GM21786 (cell line): ENCODE measurements at regions not wholly inside any gene's neighbourhood (a gene's known extent, or its start where the extent isn't known, plus 50 kb on each side); places are given as distances from the start of the nearest gene placed in this dataset.
"Not testable (repeated sequence)": the region's sequence is repeated elsewhere in the genome, so short reads cannot be mapped to it uniquely, and the experiment has no call there.

Experiments
- ATAC-seq: cut with Tn5 transposase; IDR thresholded peaks from one replicate; pipeline ENCODE4 v1.9.1; 2021; ENCODE audit not compliant: unreplicated experiment

DNA sequence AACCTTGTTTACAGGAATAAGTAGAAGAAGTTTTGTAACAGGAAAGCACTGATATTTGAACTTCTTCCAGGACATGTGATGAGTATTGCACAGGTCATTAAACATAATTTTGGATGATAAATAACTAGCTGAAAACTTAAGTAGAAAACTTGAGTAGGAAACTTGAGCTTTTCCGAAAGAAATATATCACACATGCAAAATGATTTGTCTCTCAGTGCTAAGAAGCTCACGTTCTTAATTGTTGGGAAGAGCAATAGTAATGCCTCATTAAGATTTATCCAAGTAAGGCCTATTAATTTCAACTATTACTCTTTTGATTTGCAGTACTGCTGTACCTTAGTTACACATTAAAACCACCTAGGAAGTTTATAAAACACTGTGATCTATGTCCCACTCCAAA lies 1921.9 kb upstream of the LRRTM1 start:
- no peak for ATAC-seq

DNA sequence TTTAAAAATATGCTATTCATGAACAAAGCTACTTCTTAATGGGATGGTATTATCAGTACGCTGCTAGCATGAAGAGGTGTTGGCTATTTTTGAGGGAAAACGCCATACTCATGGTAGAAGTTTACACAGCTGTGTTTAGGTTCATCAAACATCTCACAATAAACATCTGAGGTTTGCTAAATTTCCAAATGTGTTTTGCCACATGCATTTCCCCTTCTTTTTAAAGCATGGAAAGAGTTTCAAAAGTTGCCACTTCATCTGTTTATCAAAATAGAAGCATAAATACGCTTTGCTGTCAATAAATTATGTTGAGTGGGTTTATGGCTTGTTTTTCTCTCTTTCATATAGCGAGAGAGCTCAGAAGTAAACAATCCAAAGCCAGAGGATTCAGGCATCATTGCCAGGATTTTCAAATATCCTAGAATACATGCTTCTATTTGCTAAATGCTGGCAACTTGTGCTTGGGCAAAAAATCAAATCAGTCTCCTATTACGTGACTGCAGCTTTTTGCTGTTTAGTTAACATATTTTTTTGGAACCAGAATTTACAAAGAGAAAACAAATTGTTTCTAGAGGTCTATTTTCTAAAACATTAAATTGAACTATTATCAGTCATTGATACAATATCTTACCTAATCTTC lies 1919.9 kb upstream of the LRRTM1 start:
- ATAC-seq, result no peak

DNA sequence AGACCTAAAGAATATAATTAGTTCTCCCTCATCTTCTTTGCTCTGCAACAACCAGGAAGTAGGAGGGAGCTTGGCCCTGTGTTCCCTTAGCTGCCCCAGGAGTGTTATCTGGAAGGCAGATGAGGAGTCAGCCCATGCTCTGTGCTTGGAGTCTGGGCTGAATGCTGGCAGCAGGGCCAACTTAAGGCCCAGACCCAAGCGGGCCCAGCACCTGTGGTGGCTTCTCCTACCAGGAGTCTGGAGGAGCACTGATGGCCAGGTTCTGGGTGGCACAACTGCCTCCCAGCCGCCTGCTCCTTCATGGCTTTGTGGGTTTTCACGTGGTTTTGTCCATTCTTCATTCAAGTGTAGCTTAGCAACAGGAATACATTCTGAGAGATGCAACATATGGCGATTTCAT lies 1910.7 kb upstream of the LRRTM1 start:
- ATAC-seq, result no peak

DNA sequence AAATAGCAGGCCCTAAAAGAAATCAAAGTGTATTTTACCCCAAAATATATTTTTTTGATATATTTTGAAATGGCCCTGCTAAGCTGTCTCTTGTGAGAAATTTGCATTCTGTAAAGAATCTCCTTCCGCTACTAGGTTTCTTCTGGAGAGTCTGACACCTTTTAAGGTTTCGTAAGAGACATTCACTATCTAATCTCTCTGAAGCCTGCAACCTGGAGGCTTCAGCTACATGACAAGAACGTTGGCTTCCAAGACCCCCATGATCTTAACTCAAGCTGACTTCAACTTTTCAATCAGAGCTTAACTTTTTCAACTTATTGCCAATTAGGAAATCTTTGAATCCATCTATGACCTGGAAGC lies 1894.9 kb upstream of the LRRTM1 start:
- no peak for ATAC-seq

DNA sequence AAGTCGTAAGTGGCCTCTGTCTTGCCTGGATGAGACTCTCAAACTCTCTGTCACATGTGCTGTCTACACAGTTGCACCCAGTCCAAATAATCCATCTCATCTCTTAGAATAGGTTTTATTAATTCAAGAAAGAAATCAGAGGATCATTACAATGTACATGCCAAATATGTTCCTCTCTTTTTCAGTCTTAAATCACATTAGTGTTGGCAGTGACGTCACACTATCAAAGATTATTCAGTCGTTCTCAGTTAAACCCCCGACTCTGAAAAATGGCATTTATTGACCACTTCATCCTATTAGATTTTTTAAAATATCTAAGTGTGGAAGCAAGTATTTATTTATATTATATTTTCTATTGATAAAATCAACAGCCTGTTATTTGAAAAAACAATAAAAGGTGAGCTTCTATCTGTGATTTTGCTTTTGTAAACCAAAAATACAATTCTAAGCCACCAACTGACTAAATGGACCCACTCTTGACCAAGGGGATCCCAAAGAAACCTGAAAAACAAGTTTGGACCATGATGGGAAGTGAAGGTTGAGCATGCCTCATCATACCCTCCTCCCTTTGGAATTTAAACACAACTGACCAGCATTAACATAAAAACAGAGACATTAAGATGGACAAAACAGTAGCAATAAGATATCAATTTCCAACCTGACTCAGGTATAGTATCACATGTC lies 1894.4 kb upstream of the LRRTM1 start:
- ATAC-seq, result no peak

DNA sequence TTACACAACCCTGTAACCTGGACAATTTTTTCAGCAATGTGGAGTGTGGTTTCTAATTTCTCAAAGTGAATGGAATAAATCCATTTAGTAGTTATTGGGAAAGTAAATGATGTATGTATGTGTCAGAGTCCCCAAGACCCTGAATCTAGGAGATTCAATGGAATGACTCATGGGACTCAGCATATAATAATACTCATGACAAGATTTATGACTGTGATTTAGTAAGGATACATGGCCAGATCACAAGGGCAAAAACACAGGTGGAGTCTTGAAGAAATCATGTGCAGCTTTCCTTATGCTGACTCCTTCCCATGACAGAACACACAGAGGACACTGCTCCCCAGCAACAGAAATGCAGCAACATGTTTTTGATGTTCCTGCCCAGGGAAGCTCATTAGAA lies 1877.7 kb upstream of the LRRTM1 start:
- ATAC-seq, result no peak

DNA sequence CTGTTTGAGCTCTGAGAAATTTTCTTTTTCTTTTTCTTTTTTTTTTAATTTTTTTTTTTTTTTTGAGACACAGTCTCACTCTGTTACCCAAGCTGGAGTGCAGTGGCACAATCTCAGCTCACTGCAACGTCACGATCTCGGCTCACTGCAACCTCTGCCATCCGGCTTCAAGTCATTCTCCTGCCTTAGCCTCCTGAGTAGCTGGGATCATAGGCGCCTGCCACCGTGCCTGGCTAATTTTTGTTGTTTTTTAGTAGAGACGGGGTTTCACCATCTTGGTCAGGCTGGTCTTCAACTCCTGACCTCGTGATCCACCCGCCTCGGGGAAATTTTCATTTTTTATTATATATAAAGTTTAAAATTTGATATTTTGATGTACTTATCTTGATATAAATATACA lies 1870.7 kb upstream of the LRRTM1 start:
- not testable (repeated sequence) for ATAC-seq

DNA sequence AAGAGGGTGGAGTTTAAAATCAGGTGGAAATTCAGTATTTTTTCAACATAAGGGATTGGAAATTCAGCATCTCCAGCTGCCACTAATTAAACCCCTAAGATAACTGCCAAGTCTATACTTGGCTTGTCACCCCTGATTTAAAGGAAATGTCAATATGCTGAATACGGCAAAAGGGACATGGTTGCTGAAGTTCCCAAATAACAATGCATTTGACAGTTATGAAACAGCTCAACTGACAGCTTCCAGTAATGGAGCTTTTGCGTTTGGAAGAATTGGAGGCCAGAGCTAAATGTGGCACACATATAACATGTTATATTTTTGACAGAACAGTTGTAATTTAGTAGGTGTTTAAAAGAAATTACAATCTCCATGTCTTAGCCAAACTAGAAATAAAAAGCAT lies 1867.9 kb upstream of the LRRTM1 start:
- no peak for ATAC-seq

DNA sequence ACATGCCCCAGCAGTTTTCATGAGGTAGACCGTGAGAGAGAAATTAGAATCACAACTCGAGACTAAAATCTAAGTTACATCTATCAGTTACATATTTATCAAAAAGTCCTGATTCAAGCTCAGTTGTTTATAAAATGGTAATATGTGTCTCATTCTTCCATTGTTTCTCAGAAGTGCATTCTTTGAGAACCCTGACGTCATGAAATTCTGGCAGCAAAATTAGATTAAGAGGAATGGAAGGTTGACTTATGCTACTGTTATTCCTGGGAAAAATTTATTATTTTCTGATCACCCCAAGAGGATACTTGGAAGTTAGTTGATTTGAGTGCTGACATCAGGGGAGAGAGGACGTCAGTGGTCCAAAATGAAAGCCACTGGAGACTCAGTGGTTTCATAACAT lies 1864.8 kb upstream of the LRRTM1 start:
- no peak for ATAC-seq

DNA sequence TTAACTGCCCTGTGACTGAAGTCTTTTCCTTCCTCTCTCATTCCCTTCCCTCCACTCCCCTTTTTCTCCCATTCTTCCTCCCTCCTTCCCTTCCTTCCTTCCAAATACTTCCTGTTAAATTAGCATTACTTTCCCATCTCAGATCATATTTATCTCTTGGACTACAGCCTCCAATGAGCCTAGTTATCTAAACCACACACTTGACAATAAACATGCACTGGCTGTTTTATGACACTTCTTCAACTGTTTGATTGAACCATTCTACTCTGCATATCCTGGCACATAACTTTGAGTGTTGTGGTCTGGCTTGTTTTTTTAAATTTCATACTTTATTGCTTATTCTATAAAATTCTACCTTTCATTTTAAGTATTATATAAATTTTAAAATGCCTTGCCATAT lies 1860.8 kb upstream of the LRRTM1 start:
- ATAC-seq, result no peak

DNA sequence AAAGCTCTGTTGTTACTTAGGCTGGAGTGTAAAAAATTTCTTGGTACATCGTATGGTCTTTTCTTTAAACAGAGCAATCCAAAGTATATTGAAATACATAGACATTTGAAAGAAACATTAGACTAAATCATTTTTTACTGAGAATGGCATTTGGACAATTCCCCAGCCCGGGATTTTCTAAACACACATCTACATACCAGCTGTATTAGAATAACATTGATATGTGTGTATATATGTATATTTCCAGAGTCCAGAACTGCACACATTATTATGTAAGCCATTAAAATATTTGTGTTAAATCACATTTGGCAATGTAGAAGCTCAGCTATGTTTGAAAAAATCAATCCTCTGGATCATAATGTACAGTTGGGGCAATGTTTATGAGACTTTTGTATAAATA lies 1853.6 kb upstream of the LRRTM1 start:
- no peak for ATAC-seq

DNA sequence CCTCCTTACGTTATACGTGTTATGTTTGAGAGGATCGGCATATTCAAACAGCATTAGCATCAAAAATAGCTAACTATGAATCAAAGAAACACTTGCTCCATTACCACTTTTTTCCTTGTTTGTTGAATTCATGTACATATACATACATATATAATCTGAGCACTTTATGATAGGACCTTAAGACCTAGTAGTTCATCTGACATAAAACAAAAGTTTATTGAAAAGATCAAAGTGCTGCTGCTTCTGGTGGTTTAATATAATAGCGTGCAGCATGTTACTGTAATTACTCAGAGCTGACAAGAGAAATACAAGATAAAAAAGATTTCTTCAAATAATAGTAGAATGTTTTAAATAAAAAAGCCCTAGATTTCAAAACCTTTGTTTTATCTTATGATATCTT lies 1850.9 kb upstream of the LRRTM1 start:
- no peak for ATAC-seq

DNA sequence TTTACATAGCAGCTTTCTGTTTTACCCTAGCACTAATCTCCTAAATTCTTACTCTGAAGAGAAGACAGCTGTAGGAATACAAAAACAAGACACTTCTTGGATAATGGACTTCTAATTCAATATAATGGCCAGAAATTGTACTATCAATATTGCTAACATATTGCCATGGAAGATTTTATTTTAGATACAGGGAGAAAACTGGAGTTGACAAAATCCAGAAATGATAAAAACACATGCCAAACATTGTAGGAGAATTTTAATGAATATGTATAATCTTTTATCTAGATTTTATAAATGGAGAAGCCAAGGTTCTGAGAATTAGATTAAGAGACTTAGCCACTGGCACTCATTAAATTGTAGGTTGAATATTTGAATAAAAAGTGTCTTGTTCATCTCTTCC lies 1838.8 kb upstream of the LRRTM1 start:
- ATAC-seq, result no peak

DNA sequence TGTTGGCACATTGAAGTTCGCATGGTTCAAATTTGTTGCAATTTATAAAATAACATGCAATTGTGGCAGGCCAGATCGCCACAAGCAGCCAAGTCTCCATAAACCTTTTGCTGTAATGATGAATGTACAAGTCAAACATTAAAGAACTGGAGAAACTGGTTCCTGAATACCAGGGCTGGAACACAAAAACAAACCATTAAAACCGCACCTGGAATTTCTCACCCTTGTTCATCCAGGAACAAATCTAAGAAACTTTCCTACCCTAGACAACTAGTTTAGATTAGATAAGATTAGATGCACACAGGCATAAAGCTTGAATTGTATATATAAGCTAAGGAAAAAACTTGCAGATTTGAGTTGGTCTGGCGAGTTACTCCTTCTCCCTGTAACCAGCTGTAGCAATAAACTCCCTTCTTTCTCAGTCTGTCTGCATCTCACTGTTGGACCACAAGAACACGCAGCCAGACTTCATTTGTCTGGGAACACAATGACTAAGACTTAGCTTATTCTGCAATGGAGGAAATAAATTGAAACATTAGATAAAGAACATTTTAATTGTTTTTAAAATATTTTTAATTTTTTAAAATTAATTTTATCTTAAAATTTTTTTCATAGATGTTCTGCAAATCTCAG lies 1835.5 kb upstream of the LRRTM1 start:
- no peak for ATAC-seq

DNA sequence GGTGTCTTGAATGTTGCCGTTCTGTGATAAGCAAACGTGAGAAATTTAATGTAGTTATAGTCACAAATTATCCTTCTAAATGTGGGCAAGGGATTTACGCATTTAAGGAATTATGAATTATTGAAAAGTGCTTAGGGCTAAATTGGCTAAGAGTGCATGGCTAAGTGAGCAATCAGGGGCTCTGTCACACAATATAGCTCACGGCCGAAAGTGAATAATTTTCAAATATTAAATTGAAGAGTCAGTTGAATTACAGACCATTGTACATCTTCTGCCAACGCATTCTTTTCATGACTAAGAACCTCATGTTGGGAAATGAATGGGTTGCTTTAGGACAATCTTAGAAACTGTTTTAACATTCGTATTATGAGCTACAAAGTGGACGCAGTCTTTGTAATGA lies 1832.9 kb upstream of the LRRTM1 start:
- ATAC-seq, result no peak

DNA sequence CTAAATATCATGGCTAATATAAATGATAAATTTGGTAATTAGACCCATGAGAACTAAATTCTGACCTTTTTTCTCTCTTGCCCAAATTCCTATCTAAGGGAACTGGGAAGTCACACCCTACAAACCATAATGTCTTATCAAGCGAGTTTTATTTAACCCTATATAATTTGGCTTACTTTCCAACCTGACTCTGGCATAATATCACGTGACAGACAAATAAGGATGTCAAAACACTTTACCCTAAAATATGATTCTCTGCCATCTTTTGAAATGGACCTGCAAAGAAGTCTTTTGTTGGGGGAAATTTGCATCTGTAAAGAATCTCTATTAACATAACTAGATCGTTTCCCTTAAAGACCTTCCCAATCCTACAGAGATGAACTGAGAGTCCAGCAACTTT lies 1823.5 kb upstream of the LRRTM1 start:
- no peak for ATAC-seq

DNA sequence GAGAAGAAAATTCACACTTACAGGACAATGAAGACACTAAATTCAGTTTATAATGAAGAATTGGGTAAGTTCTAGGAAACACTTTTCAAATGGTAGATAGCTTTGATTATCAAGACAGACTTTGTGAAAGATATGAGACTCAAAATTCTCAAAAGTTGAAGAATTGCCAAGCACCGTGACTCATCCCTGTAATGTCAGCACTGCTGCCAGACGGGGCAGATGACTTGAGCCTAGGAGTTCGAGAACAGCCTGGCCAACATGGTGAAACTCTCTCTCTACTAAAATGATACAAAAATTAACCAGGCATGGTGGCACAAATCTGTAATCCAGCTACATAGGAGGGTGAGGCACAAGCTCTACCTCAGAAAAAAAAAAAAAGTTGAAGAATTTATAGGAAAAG lies 1820.1 kb upstream of the LRRTM1 start:
- no peak for ATAC-seq

DNA sequence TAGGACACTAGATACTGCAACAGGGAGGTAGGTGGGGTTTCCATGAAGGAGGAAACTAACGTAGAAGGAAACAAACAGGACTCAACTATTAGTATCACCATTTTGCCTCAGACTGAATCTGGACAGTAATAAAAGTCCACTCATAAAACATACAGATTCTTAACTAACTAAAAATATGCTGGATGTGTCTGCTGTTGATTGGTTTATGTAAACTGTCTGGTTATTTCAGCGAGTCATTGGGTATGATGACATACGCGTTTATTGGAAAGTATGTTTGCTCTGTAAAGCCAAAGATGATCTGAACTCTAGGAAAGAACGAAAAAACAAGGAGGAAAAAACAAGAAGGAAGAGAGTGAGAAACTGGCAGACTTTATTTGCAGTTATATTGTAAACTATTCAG lies 1816.1 kb upstream of the LRRTM1 start:
- ATAC-seq, result no peak

DNA sequence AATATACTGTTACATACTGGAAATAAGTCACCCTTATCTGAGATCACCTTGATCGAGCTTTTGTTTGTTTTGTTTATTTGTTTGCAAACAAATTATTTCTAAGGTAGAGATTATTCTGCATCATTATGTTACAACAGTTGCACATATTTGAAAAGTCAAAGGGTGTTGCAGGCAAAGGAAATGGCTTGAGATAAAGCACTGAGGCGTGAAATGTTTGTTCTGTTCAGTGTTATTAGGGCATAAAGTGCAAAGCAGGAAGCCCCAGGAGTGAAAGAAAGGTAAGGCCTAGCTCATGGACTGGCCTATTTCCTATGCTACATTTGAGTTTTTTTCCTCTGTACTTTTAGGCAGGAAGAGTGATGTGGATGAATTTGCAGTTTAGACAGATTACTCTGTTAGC lies 1815.6 kb upstream of the LRRTM1 start:
- no peak for ATAC-seq

DNA sequence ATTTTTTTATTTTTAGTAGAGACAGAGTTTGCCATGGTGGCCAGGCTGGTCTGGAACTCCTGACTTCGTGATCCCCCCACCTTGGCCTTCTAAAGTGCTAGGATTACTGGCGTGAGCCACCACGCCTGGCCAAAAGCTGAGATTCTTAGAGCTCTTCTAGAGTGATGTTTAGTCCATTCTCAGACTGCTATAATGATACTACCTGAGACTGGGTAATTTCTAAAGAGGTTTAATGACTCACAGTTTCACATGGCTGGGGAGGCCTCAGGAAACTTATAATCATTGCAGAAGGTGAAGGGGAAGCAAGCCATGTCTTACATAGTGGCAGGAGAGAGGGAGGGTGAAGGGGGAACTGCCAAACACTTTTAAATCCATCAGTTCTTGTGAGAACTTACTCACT lies 1804.9 kb upstream of the LRRTM1 start:
- no peak for ATAC-seq

DNA sequence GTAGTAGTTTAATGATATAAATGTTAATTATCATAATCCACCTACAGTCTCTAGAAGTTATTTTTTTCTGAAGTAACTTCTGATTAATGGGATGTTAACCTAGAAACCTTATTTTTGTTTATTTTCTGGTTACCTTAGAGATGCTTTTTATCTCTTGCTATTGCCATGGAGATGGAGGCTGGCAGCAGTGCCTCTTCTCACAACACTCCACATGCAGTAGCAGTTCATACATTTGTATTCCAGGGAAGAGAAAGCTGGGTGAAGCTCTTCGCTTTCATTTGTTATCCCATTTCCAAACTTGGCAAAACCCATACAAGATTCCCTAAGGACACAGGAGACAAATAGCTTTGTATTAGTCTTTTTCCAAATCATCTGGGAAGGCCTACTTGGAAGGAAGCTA lies 1794.1 kb upstream of the LRRTM1 start:
- ATAC-seq, result no peak

DNA sequence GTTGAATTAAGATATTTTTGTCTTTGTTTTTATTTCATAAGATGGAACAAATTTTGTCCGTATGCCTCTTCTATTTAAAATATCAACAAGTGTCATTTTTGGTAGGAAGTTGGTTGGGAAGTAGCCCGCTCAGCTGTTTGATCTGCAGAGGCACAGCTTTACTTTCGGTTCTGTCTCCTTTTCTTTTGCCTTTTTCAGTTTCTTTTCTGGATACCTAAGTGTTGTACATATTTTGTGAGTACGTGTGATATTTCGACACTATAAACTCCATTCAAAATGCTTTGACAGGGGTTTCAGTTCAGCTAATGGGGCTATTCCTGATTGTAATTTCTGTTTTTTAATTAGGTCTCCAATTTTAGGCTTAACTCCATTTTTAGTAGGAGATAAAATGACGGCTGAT lies 1785.0 kb upstream of the LRRTM1 start:
- no peak for ATAC-seq
